GM12878 (cell line): ENCODE measurements at regions not wholly inside any gene's neighbourhood (a gene's known extent, or its start where the extent isn't known, plus 50 kb on each side); places are given as distances from the start of the nearest gene placed in this dataset.

ENCODE experiments used
- DPF2 ChIP-seq: fragments of 450-650 bp; IDR thresholded peaks from 2 replicates; pipeline ENCODE4 v1.6.1; 2017; ENCODE audit warnings: mild to moderate bottlenecking
- IRF4 ChIP-seq: IDR thresholded peaks from 2 replicates; pipeline ENCODE4 v1.6.1; 2011; ENCODE audit warnings: low read depth, low read length
- MEF2A ChIP-seq: IDR thresholded peaks from 2 replicates; pipeline ENCODE4 v1.6.1; 2011; ENCODE audit warnings: low read depth, mild to moderate bottlenecking, low read length, moderate library complexity; ENCODE audit not compliant: insufficient read depth
- POLR2A ChIP-seq: IDR thresholded peaks from 2 replicates; pipeline ENCODE4 v1.6.1; 2011; ENCODE audit warnings: low read depth, mild to moderate bottlenecking, low read length
- SPI1 ChIP-seq: IDR thresholded peaks from 2 replicates; pipeline ENCODE4 v1.6.1; 2011; ENCODE audit warnings: low read depth, mild to moderate bottlenecking, low read length, moderate library complexity, borderline replicate concordance; ENCODE audit not compliant: insufficient read depth
- TF ChIP-seq, protein P1 (sequence below): IDR thresholded peaks from 2 replicates; pipeline ENCODE4 v1.6.1; 2012; ENCODE audit warnings: mild to moderate bottlenecking, low read depth, low read length

DNA sequence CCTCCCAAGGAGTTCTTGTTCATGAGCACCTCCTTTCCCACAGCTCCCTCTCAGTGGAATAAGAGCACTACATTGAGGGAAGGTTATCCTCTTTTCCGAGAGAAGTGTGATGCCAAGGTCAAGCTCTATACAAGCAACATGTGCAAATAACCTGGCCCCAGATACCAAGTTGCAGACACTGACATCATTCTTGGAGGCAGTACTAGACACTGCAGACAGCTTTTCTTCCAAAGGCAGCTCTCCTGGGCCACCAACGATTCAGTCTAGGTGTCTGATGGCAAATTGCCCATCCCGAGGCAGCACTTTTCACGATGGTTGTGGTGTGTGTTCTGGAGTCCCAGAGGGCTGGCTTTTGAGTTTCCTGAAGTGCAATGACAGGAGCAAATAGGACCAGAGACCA is 384.9 kb downstream of the TLL1 start:
- TF ChIP-seq POLR2A (no peak), SPI1 (no peak), DPF2 (no peak), MEF2A (no peak), IRF4 (no peak)
- TF ChIP-seq, protein P1, sequence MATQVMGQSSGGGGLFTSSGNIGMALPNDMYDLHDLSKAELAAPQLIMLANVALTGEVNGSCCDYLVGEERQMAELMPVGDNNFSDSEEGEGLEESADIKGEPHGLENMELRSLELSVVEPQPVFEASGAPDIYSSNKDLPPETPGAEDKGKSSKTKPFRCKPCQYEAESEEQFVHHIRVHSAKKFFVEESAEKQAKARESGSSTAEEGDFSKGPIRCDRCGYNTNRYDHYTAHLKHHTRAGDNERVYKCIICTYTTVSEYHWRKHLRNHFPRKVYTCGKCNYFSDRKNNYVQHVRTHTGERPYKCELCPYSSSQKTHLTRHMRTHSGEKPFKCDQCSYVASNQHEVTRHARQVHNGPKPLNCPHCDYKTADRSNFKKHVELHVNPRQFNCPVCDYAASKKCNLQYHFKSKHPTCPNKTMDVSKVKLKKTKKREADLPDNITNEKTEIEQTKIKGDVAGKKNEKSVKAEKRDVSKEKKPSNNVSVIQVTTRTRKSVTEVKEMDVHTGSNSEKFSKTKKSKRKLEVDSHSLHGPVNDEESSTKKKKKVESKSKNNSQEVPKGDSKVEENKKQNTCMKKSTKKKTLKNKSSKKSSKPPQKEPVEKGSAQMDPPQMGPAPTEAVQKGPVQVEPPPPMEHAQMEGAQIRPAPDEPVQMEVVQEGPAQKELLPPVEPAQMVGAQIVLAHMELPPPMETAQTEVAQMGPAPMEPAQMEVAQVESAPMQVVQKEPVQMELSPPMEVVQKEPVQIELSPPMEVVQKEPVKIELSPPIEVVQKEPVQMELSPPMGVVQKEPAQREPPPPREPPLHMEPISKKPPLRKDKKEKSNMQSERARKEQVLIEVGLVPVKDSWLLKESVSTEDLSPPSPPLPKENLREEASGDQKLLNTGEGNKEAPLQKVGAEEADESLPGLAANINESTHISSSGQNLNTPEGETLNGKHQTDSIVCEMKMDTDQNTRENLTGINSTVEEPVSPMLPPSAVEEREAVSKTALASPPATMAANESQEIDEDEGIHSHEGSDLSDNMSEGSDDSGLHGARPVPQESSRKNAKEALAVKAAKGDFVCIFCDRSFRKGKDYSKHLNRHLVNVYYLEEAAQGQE: no peak
